Prostate gland (tissue), 2 donors: ENCODE measurements at regions not wholly inside any gene's neighbourhood (a gene's known extent, or its start where the extent isn't known, plus 50 kb on each side); places are given as distances from the start of the nearest gene placed in this dataset.

Experiments
- DNase-seq: peaks from one replicate; pipeline ENCODE4 v3.0.0-alpha.2; 2019; ENCODE audit warnings: low spot score
- H3K27ac ChIP-seq, 2 donors: fragments of 200-600 bp; sonication (generic); 2 replicates each; pipeline ENCODE4 v1.5.1; 2017 to 2019
- H3K27me3 ChIP-seq: fragments of 200-600 bp; sonication (generic); replicated peaks from 2 replicates; pipeline ENCODE4 v1.5.1; 2019; ENCODE audit not compliant: insufficient read depth
- H3K36me3 ChIP-seq, 2 donors: fragments of 200-600 bp; sonication (generic); 1 replicate in 1 of 2; 2 replicates in 1 of 2; pipeline versions ENCODE4 v1.5.1 to v1.8.1; 2017 to 2019
- H3K4me1 ChIP-seq: fragments of 200-600 bp; sonication (generic); replicated peaks from 2 replicates; pipeline ENCODE4 v1.5.1; 2019
- H3K4me3 ChIP-seq, 2 donors: fragments of 200-600 bp; sonication (generic); 2 replicates each; pipeline ENCODE4 v1.5.1; 2017 to 2019
- H3K9me3 ChIP-seq: fragments of 200-600 bp; sonication (generic); 2 replicates; pipeline ENCODE4 v1.5.1; 2017
- POLR2A ChIP-seq: fragments of 450-650 bp; IDR thresholded peaks from one replicate; pipeline ENCODE4 v1.6.1; 2016; ENCODE audit warnings: antibody characterized with exemption, mild to moderate bottlenecking
- POLR2AphosphoS5 ChIP-seq: sonication (generic); formaldehyde crosslinking; IDR thresholded peaks from one replicate; pipeline ENCODE4 v1.6.1; 2017; ENCODE audit warnings: antibody characterized with exemption
- WGBS: methylation state at CpG from one replicate; pipeline ENCODE4 v1.1.5; 2018; 5-methylcytosine and 5-hydroxymethylcytosine counted together
- intact Hi-C: fragments of 100-400 bp; cut with DNase I; formaldehyde crosslinking; loops from one replicate; pipeline ENCODE4 v1.14.2; 2022
- TF ChIP-seq, protein P1 (sequence below), 4 experiments: fragments of 200-600 bp in 2 of 4; fragments of 450-650 bp in 2 of 4; sonication (generic) in 2 of 4; IDR thresholded peaks; 1 replicate in 3 of 4; 2 replicates in 1 of 4; pipeline ENCODE4 v1.5.1; 2016 to 2019; ENCODE audit warnings: antibody characterized with exemption in 4 of 4, mild to moderate bottlenecking in 2 of 4, moderate library complexity in 2 of 4

DNA sequence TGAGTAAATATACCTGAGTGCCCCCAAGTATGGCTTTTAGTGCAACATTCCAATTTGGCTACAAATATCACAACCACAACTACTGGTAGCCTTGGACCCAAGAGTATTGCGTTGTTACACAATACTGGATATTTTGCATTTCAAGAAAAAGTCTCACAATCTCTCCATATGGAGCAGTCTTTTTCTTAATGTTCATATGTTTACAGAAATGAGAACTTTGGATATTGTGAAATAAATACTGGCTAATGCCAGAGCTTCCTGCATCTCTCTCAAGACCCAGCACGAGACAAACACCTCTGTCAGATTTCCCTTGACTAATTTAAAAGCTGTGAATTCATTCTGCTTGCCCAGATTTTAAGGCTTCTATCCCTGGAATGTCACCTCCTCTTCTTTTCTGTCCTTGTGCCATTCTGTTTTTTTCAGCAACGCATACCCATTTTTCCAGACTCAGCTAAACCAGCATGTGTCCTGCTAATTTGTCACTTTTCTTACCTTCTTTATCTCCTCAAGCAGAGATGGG, 136.2 kb upstream of the BACE2 start:
- no peak overlapping the region for H3K27ac ChIP-seq
- TF ChIP-seq, protein P1, sequence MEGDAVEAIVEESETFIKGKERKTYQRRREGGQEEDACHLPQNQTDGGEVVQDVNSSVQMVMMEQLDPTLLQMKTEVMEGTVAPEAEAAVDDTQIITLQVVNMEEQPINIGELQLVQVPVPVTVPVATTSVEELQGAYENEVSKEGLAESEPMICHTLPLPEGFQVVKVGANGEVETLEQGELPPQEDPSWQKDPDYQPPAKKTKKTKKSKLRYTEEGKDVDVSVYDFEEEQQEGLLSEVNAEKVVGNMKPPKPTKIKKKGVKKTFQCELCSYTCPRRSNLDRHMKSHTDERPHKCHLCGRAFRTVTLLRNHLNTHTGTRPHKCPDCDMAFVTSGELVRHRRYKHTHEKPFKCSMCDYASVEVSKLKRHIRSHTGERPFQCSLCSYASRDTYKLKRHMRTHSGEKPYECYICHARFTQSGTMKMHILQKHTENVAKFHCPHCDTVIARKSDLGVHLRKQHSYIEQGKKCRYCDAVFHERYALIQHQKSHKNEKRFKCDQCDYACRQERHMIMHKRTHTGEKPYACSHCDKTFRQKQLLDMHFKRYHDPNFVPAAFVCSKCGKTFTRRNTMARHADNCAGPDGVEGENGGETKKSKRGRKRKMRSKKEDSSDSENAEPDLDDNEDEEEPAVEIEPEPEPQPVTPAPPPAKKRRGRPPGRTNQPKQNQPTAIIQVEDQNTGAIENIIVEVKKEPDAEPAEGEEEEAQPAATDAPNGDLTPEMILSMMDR (IDR thresholded peaks at IDR 0.05): no peak
- no peak for TF ChIP-seq POLR2A
- TF ChIP-seq POLR2AphosphoS5: no peak
- no peaks in the 10 kb centered on the region for H3K27me3 ChIP-seq
- intact Hi-C loops: no loop called here
- DNase-seq: no peak
- H3K4me3 ChIP-seq: no peak overlapping the region
- whole genome bisulfite sequencing: 86% methylated on average over 3 of the region's 3 CpGs
- H3K9me3 ChIP-seq: no peaks in the 10 kb centered on the region
- no peaks in the 10 kb centered on the region for H3K4me1 ChIP-seq
- no peaks in the 10 kb centered on the region for H3K36me3 ChIP-seq

DNA sequence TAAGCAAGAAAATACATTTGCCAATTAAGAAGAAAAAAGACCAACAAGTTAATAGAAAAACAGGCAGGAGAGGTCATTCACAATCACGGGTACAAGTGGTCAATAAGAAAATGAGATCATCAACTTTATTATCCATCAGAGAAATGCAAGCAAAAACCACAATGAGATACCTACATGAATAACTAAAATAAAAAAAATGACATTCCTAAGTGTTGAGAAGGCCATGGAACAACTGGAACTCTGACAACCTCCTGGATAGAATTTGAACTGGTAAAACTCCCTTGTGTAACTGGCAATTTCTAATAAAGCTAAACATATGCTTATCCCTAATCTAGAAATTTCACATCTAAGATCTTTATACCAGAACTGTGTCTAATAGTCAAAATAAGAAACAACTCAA, 135.4 kb upstream of the BACE2 start:
- no peak overlapping the region for H3K27ac ChIP-seq
- DNase-seq: no peak
- TF ChIP-seq, protein P1 (IDR thresholded peaks at IDR 0.05): no peak
- TF ChIP-seq POLR2A: no peak
- no peak for TF ChIP-seq POLR2AphosphoS5
- H3K4me3 ChIP-seq: no peak overlapping the region
- 66% methylated on average over 1 of the region's 1 CpG for WGBS
- H3K27me3 ChIP-seq: no peaks in the 10 kb centered on the region
- intact Hi-C loops: no loop called here
- H3K36me3 ChIP-seq: no peaks in the 10 kb centered on the region
- no peaks in the 10 kb centered on the region for H3K4me1 ChIP-seq
- no peaks in the 10 kb centered on the region for H3K9me3 ChIP-seq

DNA sequence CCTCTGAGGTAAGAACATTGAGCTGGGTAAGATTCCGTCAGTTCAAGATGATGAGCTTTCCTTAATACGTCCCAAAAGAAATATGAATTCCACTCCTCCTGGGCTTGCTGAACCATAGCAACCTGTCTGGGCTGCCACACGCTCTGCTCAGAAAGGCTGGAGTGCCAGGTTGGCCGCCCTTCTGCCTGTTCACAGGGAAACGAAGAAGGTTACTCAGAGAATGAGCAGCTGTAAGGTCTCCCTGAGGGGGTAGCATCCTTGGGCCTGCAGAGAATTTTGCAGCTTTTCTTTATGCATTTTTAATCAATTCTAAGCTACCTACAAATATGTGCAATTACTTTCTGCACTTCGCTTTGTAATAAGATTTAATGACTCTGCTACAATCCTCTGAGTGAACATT, 130.7 kb upstream of the BACE2 start:
- H3K4me1 ChIP-seq: no peaks in the 10 kb centered on the region
- H3K9me3 ChIP-seq: no peaks in the 10 kb centered on the region
- H3K27ac ChIP-seq: no peak overlapping the region
- H3K4me3 ChIP-seq: no peak overlapping the region
- H3K27me3 ChIP-seq: no peaks in the 10 kb centered on the region
- no peaks in the 10 kb centered on the region for H3K36me3 ChIP-seq
- no peak for TF ChIP-seq POLR2AphosphoS5
- TF ChIP-seq, protein P1 (IDR thresholded peaks at IDR 0.05): no peak
- no peak for TF ChIP-seq POLR2A
- no peak for DNase-seq
- intact Hi-C loops: no loop called here
- WGBS: 79% methylated on average over 6 of the region's 6 CpGs

DNA sequence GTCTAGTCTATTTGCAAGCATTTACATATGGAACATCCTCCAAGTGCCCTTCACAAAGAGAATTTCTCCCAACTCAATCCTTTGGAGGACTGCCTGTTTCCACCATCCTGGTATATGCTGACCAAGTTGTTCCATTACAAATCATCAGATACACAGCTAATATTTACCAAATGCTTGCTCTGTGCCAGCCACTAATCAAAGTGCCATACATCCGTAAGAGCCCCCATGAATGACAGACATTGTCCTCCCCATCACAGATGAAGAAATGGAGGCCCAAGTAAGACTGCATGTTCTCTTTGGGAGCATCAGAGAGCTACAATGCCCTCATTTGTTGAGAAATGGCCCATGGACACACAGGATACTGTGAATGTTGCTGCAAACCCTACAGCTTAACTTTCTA, 130.0 kb upstream of the BACE2 start:
- WGBS: 65% methylated on average over 1 of the region's 1 CpG
- H3K27me3 ChIP-seq: no peaks in the 10 kb centered on the region
- no peak overlapping the region for H3K4me3 ChIP-seq
- no peaks in the 10 kb centered on the region for H3K4me1 ChIP-seq
- no peak for DNase-seq
- no peaks in the 10 kb centered on the region for H3K9me3 ChIP-seq
- no peaks in the 10 kb centered on the region for H3K36me3 ChIP-seq
- H3K27ac ChIP-seq: no peak overlapping the region
- peak; percentile 24 for TF ChIP-seq POLR2AphosphoS5
- TF ChIP-seq, protein P1 (IDR thresholded peaks at IDR 0.05): no peak
- no peak for TF ChIP-seq POLR2A
- intact Hi-C loops: no loop called here

DNA sequence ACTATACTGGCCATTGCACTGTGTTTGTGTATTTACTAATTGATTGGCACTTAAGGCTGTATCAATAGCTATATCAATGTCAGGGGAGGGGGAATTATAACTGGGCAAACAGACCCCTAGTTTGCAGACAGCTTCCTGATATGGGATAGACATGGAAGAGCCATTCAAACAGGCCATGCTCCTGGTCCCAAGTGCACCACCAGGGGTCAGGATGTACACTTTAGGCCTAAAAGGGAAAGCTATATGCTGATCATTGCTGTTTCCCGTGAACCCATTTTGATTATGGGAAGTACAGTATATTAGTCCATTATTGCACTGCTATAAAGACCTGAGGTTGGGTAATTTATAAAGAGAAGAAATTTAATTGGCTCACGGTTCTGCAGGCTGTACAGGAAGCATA, 124.9 kb upstream of the BACE2 start:
- TF ChIP-seq POLR2A: no peak
- TF ChIP-seq, protein P1 (IDR thresholded peaks at IDR 0.05): no peak
- TF ChIP-seq POLR2AphosphoS5: no peak
- WGBS: 91% methylated on average over 2 of the region's 2 CpGs
- DNase-seq: no peak
- Histone ChIP-seq H3K9me3 (no peaks in the 10 kb centered on the region), H3K27ac (no peak overlapping the region), H3K4me3 (no peak overlapping the region), H3K27me3 (no peaks in the 10 kb centered on the region), H3K36me3 (no peaks in the 10 kb centered on the region), H3K4me1 (peaks cover 13% of the 10 kb centered on the region)
- intact Hi-C loops: no loop called here
